H9 (cell line): ENCODE measurements at regions not wholly inside any gene's neighbourhood (a gene's known extent, or its start where the extent isn't known, plus 50 kb on each side); places are given as distances from the start of the nearest gene placed in this dataset.
"Not testable (repeated sequence)": the region's sequence is repeated elsewhere in the genome, so short reads cannot be mapped to it uniquely, and the experiment has no call there.

Source experiments
- DNase-seq: peaks from one replicate; pipeline ENCODE4 v3.0.0-alpha.2; 2017
- H2AFZ ChIP-seq: one replicate; pipeline ENCODE4 v1.6.1; 2013; ENCODE audit warnings: mild to moderate bottlenecking, low read length, control low read depth, moderate library complexity
- H2AK5ac ChIP-seq: 2 replicates; pipeline ENCODE4 v1.6.1; 2013; ENCODE audit warnings: low read length, control low read depth, mixed read lengths; ENCODE audit not compliant: insufficient read length
- H2BK120ac ChIP-seq: one replicate; pipeline ENCODE4 v1.6.1; 2013; ENCODE audit warnings: low read depth, mild to moderate bottlenecking, low read length, control low read depth, inconsistent platforms; ENCODE audit not compliant: poor library complexity, severe bottlenecking
- H2BK12ac ChIP-seq: 2 replicates; pipeline ENCODE4 v1.6.1; 2013; ENCODE audit warnings: low read length, control low read depth, mixed read lengths, low read depth; ENCODE audit not compliant: insufficient read length
- H2BK15ac ChIP-seq: 2 replicates; pipeline ENCODE4 v1.6.1; 2013; ENCODE audit warnings: low read depth, low read length, control low read depth
- H2BK20ac ChIP-seq: one replicate; pipeline ENCODE4 v1.6.1; 2013; ENCODE audit warnings: low read depth, mild to moderate bottlenecking, low read length, control low read depth, inconsistent platforms; ENCODE audit not compliant: poor library complexity, severe bottlenecking
- H2BK5ac ChIP-seq: 2 replicates; pipeline ENCODE4 v1.6.1; 2013; ENCODE audit warnings: low read length, control low read depth, mixed read lengths; ENCODE audit not compliant: insufficient read length
- H3K14ac ChIP-seq: 2 replicates; pipeline ENCODE4 v1.6.1; 2013; ENCODE audit warnings: low read length, control low read depth; ENCODE audit not compliant: insufficient read depth
- H3K18ac ChIP-seq: 2 replicates; pipeline ENCODE4 v1.6.1; 2013; ENCODE audit warnings: low read depth, mild to moderate bottlenecking, mixed read lengths, low read length, control low read depth; ENCODE audit not compliant: insufficient read length
- H3K23ac ChIP-seq: 2 replicates; pipeline ENCODE4 v1.6.1; 2013; ENCODE audit warnings: low read length, control low read depth, mixed read lengths, low read depth; ENCODE audit not compliant: insufficient read length
- H3K23me2 ChIP-seq: 2 replicates; pipeline ENCODE4 v1.6.1; 2013; ENCODE audit warnings: low read depth, mild to moderate bottlenecking, mixed read lengths, low read length, control low read depth; ENCODE audit not compliant: insufficient read length, poor library complexity, severe bottlenecking
- H3K27ac ChIP-seq: 2 replicates; pipeline ENCODE4 v1.5.1; 2013; ENCODE audit warnings: low read length, control low read depth, mixed read lengths, low read depth; ENCODE audit not compliant: insufficient read length
- H3K27me3 ChIP-seq: 2 replicates; pipeline ENCODE4 v1.6.1; 2013; ENCODE audit warnings: low read length, control low read depth, inconsistent platforms; ENCODE audit not compliant: insufficient read depth
- H3K4ac ChIP-seq: 2 replicates; pipeline ENCODE4 v1.6.1; 2013; ENCODE audit warnings: low read depth, mild to moderate bottlenecking, control low read depth, inconsistent platforms, low read length, moderate library complexity
- H3K4me1 ChIP-seq: 2 replicates; pipeline ENCODE4 v1.6.1; 2013; ENCODE audit warnings: low read length, control low read depth, inconsistent platforms; ENCODE audit not compliant: insufficient read depth
- H3K4me2 ChIP-seq: 2 replicates; pipeline ENCODE4 v1.6.1; 2013; ENCODE audit warnings: low read length, control low read depth, mixed read lengths; ENCODE audit not compliant: insufficient read length, insufficient read depth
- H3K56ac ChIP-seq: 2 replicates; pipeline ENCODE4 v1.6.1; 2013; ENCODE audit warnings: low read depth, mild to moderate bottlenecking, mixed read lengths, low read length, control low read depth; ENCODE audit not compliant: insufficient read length
- H3K79me1 ChIP-seq: 2 replicates; pipeline ENCODE4 v1.6.1; 2013; ENCODE audit warnings: low read depth, mild to moderate bottlenecking, moderate library complexity, low read length, control low read depth, inconsistent platforms; ENCODE audit not compliant: insufficient read depth, poor library complexity, severe bottlenecking
- H3K79me2 ChIP-seq: 2 replicates; pipeline ENCODE4 v1.6.1; 2013; ENCODE audit warnings: low read length, control low read depth, inconsistent platforms; ENCODE audit not compliant: insufficient read depth
- H3K9ac ChIP-seq: 2 replicates; pipeline ENCODE4 v1.6.1; 2013; ENCODE audit warnings: low read length, control low read depth, mixed read lengths; ENCODE audit not compliant: insufficient read length; ENCODE audit errors: extremely low read depth
- H3K9me3 ChIP-seq: one replicate; pipeline ENCODE4 v1.6.1; 2013; ENCODE audit warnings: low read depth, low read length, inconsistent platforms; ENCODE audit not compliant: control insufficient read depth
- H3T11ph ChIP-seq: one replicate; pipeline ENCODE4 v1.6.1; 2013; ENCODE audit warnings: mild to moderate bottlenecking, low read length, control low read depth, inconsistent platforms
- H4K20me1 ChIP-seq: one replicate; pipeline ENCODE4 v1.6.1; 2013; ENCODE audit not compliant: control insufficient read depth, insufficient read length, insufficient read depth
- H4K5ac ChIP-seq: 2 replicates; pipeline ENCODE4 v1.6.1; 2013; ENCODE audit warnings: low read depth, mild to moderate bottlenecking, mixed read lengths, low read length, control low read depth; ENCODE audit not compliant: insufficient read length
- H4K8ac ChIP-seq: replicated peaks from 2 replicates; pipeline ENCODE4 v1.6.1; 2013; ENCODE audit warnings: low read length, control low read depth, mixed read lengths, low read depth; ENCODE audit not compliant: insufficient read length
- H4K91ac ChIP-seq: 2 replicates; pipeline ENCODE4 v1.6.1; 2013; ENCODE audit warnings: low read depth, mild to moderate bottlenecking, moderate library complexity, mixed read lengths, low read length, control low read depth; ENCODE audit not compliant: insufficient read length
- H3K27ac Mint-ChIP-seq, 3 experiments: 2 replicates in 2 of 3; 3 replicates in 1 of 3; pipeline ENCODE4 v1.8.0; 2020 to 2021; ENCODE audit warnings: mixed read lengths in 3 of 3, mild to moderate bottlenecking in 1 of 3, moderate library complexity in 1 of 3
- H3K27me3 Mint-ChIP-seq: 2 replicates; pipeline ENCODE4 v1.8.0; 2021; ENCODE audit warnings: low read depth, mild to moderate bottlenecking, moderate library complexity, mixed read lengths
- H3K36me3 Mint-ChIP-seq, 3 experiments: 2 replicates in 2 of 3; 3 replicates in 1 of 3; pipeline ENCODE4 v1.8.0; 2020 to 2021; ENCODE audit warnings: low read depth in 3 of 3, mixed read lengths in 3 of 3; ENCODE audit not compliant: insufficient read depth in 1 of 3
- H3K4me1 Mint-ChIP-seq, 2 experiments: 2 replicates each; pipeline ENCODE4 v1.8.0; 2020; ENCODE audit warnings: mixed read lengths in 2 of 2
- H3K4me3 Mint-ChIP-seq, 2 experiments: 2 replicates in 1 of 2; 3 replicates in 1 of 2; pipeline ENCODE4 v1.8.0; 2020 to 2021; ENCODE audit warnings: mild to moderate bottlenecking in 2 of 2, mixed read lengths in 2 of 2, moderate library complexity in 1 of 2
- H3K9me3 Mint-ChIP-seq, 2 experiments: 2 replicates in 1 of 2; 3 replicates in 1 of 2; pipeline ENCODE4 v1.8.0; 2020; ENCODE audit warnings: mild to moderate bottlenecking in 2 of 2, mixed read lengths in 2 of 2, moderate library complexity in 1 of 2
- CTCF ChIP-seq: fragments of 200-600 bp; sonication (generic); conservative IDR thresholded peaks from 3 replicates; pipeline ENCODE4 v1.8.0; 2021; ENCODE audit warnings: antibody characterized with exemption, mild to moderate bottlenecking
- WGBS: extraction: QIAGEN DNeasy Blood & Tissue Kit; methylation state at CpG from one replicate; pipeline ENCODE4 v1.1.7; 2013; ENCODE audit warnings: missing lambda C conversion rate, low lambda C conversion rate, mixed read lengths; ENCODE audit not compliant: insufficient read length; ENCODE audit errors: extremely low coverage; 5-methylcytosine and 5-hydroxymethylcytosine counted together

- Mint-ChIP-seq H3K27me3 (no peaks in the 10 kb centered on the region), H3K4me1 (peaks cover 0 to 5% of the 10 kb centered on the region in 2 experiments; a peak in 2 of 4 replicates), H3K27ac (no peak overlapping the region), H3K4me3 (no peak overlapping the region), H3K36me3 (no peaks in the 10 kb centered on the region), H3K9me3 (0 out of 5 replicates have a peak, but pooled peaks cover 0 to 2% of the 10 kb centered on the region in 2 experiments)
- DNase-seq, result no peak
- no peak overlapping the region for H2BK20ac ChIP-seq
- no peaks in the 10 kb centered on the region for H3K23me2 ChIP-seq
- no peak overlapping the region for H3K14ac ChIP-seq
- H3K4me2 ChIP-seq, result no peak overlapping the region
- H4K5ac ChIP-seq, result no peak overlapping the region
- no peak overlapping the region for H4K91ac ChIP-seq
- no peaks in the 10 kb centered on the region for H3K9me3 ChIP-seq
- no peak overlapping the region for H2AK5ac ChIP-seq
- no peak overlapping the region for H3K23ac ChIP-seq
- H3K79me2 ChIP-seq, result no peaks in the 10 kb centered on the region
- H3K79me1 ChIP-seq, result no peaks in the 10 kb centered on the region
- H3T11ph ChIP-seq, result no peak overlapping the region
- no peak overlapping the region for H3K18ac ChIP-seq
- H2BK120ac ChIP-seq, result no peak overlapping the region
- no peak for TF ChIP-seq CTCF
- no peak overlapping the region for H4K8ac ChIP-seq
- no peak overlapping the region for H3K4ac ChIP-seq
- no peaks in the 10 kb centered on the region; the same call in 1 of the 2 replicates for H3K4me1 ChIP-seq
- H2BK5ac ChIP-seq, result no peak overlapping the region
- H3K9ac ChIP-seq, result no peak overlapping the region
- no peaks in the 10 kb centered on the region for H3K27me3 ChIP-seq
- H2BK12ac ChIP-seq, result no peak overlapping the region
- no peaks in the 10 kb centered on the region for H4K20me1 ChIP-seq
- H2AFZ ChIP-seq, result no peak overlapping the region
- no peak overlapping the region for H2BK15ac ChIP-seq
- H3K56ac ChIP-seq, result no peak overlapping the region
- no peak overlapping the region for H3K27ac ChIP-seq
These were observed 494.0 kb upstream of the POT1 start for GRCh38 chr7:125423458-125424155.

- H2AFZ ChIP-seq, H3K4me1 ChIP-seq, H3K27ac Mint-ChIP-seq, H3K27me3 Mint-ChIP-seq, H3K18ac ChIP-seq, H4K20me1 ChIP-seq, H4K8ac ChIP-seq, H4K91ac ChIP-seq, H2BK5ac ChIP-seq, H3K9ac ChIP-seq, H3K56ac ChIP-seq, H2BK120ac ChIP-seq, H3K27me3 ChIP-seq, H2AK5ac ChIP-seq, H3K9me3 Mint-ChIP-seq, H4K5ac ChIP-seq, H3K4me2 ChIP-seq, H3K79me1 ChIP-seq, H3K4me1 Mint-ChIP-seq, H3K23ac ChIP-seq, H3K4me3 Mint-ChIP-seq, H3K79me2 ChIP-seq, H3K4ac ChIP-seq, H3K23me2 ChIP-seq, H3T11ph ChIP-seq, H2BK15ac ChIP-seq, H3K27ac ChIP-seq, H2BK20ac ChIP-seq, H3K36me3 Mint-ChIP-seq, H3K9me3 ChIP-seq, DNase-seq, H2BK12ac ChIP-seq, H3K14ac ChIP-seq: not testable (repeated sequence)
- WGBS, result no CpG with 5 or more reads among the region's 3 CpGs
These were observed 491.8 kb upstream of the POT1 start for GRCh38 chr7:125421407-125421806.
